Aorta (tissue), 5 donors: ENCODE measurements at regions not wholly inside any gene's neighbourhood (a gene's known extent, or its start where the extent isn't known, plus 50 kb on each side); places are given as distances from the start of the nearest gene placed in this dataset.

Source experiments
- ATAC-seq: fragments of 200-7000 bp; cut with Tn5 transposase; one replicate; pipeline ENCODE4 v1.9.1; 2022; ENCODE audit warnings: moderate library complexity; ENCODE audit not compliant: low FRiP score
- DNase-seq, 2 donors: peaks; one replicate each; pipeline ENCODE4 v3.0.0-alpha.2; 2020
- H3K27ac ChIP-seq, 2 donors: one replicate each; pipeline ENCODE4 v1.5.1; 2013; ENCODE audit warnings: low read length in 2 of 2, mild to moderate bottlenecking in 2 of 2, moderate library complexity in 2 of 2, control low read depth in 1 of 2, inconsistent platforms in 1 of 2, low read depth in 1 of 2
- H3K27me3 ChIP-seq, 2 donors: one replicate each; pipeline ENCODE4 v1.6.1; 2013; ENCODE audit warnings: control low read depth in 1 of 2, low read length in 1 of 2, mild to moderate bottlenecking in 1 of 2, moderate library complexity in 1 of 2; ENCODE audit not compliant: insufficient read depth in 2 of 2, control insufficient read depth in 1 of 2
- H3K36me3 ChIP-seq, 2 donors: one replicate each; pipeline ENCODE4 v1.6.1; 2013; ENCODE audit warnings: control low read depth in 1 of 2, low read length in 1 of 2, mild to moderate bottlenecking in 1 of 2; ENCODE audit not compliant: insufficient read depth in 2 of 2, control insufficient read depth in 1 of 2
- H3K4me1 ChIP-seq, 2 donors: one replicate each; pipeline ENCODE4 v1.6.1; 2013; ENCODE audit warnings: low read length in 2 of 2, control low read depth in 1 of 2, mild to moderate bottlenecking in 1 of 2, moderate library complexity in 1 of 2; ENCODE audit not compliant: insufficient read depth in 2 of 2, control insufficient read depth in 1 of 2
- H3K4me3 ChIP-seq, 2 donors: one replicate each; pipeline ENCODE4 v1.5.1; 2013; ENCODE audit warnings: low read length in 2 of 2, control low read depth in 1 of 2, mild to moderate bottlenecking in 1 of 2
- H3K9me3 ChIP-seq: one replicate; pipeline ENCODE4 v1.6.1; 2013; ENCODE audit warnings: mild to moderate bottlenecking, low read length; ENCODE audit not compliant: control insufficient read depth
- WGBS, 2 donors: extraction: QIAGEN DNeasy Blood & Tissue Kit; methylation state at CpG; one replicate each; pipeline ENCODE4 v1.1.7; 2013; 5-methylcytosine and 5-hydroxymethylcytosine counted together
- intact Hi-C, 2 donors: fragments of 100-400 bp; cut with DNase I; formaldehyde crosslinking; loops; one replicate each; pipeline versions ENCODE4 v1.14.2 to v1.15.0; 2022
- donor health status: healthy with polysubstance abuse.
- donor health status: Bipolar disorder and iron deficiency.
- donor health status: DM: no; HTN: no; CAD: no.
- donor health status: DM: no; HTN: no; CAD: no.
- donor health status: DM: yes; HTN: yes; CAD: no.

DNA sequence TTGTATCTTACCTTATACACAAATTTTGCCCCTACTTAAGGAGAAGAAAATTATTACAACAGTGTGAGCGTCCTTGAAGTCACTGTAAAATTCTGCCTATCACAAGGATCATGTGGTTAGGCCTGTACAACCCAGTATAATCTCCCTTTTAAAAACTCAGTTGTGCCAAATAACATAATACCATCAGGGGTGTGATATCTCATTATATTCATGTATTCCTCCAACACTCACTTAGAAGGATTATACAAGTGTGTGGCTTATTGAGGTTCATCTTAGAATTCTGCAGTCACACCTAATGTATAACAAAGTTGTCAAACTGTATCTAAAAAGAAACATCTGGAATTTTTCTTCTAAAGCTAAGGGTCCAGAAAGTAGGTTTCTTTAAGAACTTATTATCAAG lies 998.8 kb upstream of the LRRTM1 start:
- H3K4me3 ChIP-seq, result no peak overlapping the region
- DNase-seq, result no peak
- H3K4me1 ChIP-seq, result no peaks in the 10 kb centered on the region
- no peaks in the 10 kb centered on the region for H3K36me3 ChIP-seq
- WGBS, 2 donors, result 63 to 70% methylated on average over 1 of the region's 1 CpG
- H3K9me3 ChIP-seq, result no peaks in the 10 kb centered on the region
- no peak overlapping the region for H3K27ac ChIP-seq
- intact Hi-C loops, result no loop called here
- no peak for ATAC-seq
- H3K27me3 ChIP-seq, result no peaks in the 10 kb centered on the region

- Histone ChIP-seq H3K27me3 (no peaks in the 10 kb centered on the region), H3K4me3 (no peak overlapping the region), H3K4me1 (no peaks in the 10 kb centered on the region), H3K9me3 (no peaks in the 10 kb centered on the region), H3K27ac (no peak overlapping the region), H3K36me3 (no peaks in the 10 kb centered on the region)
- intact Hi-C loops, result no loop called here
- ATAC-seq, result no peak
- WGBS, 2 donors, result 77 to 82% methylated on average over 1 of the region's 1 CpG
- no peak for DNase-seq
Observed at GRCh38 chr2:81299841-81300240, 995.3 kb upstream of the LRRTM1 start.

DNA sequence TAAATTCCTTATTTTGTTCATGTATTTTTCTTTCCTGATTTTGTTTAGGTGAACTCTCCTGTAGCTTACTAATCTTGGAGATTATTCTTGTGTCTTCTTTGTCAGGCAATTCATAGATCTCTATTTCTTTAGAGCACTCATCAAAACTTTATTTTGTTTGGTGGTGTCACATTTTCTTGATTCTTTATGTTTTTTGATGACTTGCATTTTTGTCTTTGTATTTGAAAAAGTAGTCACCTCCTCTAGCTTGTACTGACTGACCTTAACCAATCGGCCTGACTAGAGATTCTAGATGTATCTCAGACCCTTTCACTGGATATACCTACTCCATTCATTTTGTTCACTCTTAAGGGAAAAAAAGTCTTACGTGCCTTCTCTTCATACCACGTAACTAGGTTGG lies 986.3 kb upstream of the LRRTM1 start:
- intact Hi-C loops, result no loop called here
- Histone ChIP-seq H3K4me3 (no peak overlapping the region), H3K27ac (no peak overlapping the region), H3K4me1 (no peaks in the 10 kb centered on the region), H3K27me3 (no peaks in the 10 kb centered on the region), H3K36me3 (no peaks in the 10 kb centered on the region), H3K9me3 (peaks cover 2% of the 10 kb centered on the region)
- no peak for DNase-seq
- no peak for ATAC-seq
- WGBS, 2 donors, result 82% methylated on average over 3 of the region's 3 CpGs

GRCh38 chr2:81283081-81283480 lies 978.5 kb upstream of the LRRTM1 start:
- H3K27ac ChIP-seq, result no peak overlapping the region
- H3K27me3 ChIP-seq, result no peaks in the 10 kb centered on the region
- no peaks in the 10 kb centered on the region for H3K36me3 ChIP-seq
- H3K4me3 ChIP-seq, result no peak overlapping the region
- intact Hi-C loops, result no loop called here
- ATAC-seq (no peak), DNase-seq (no peak)
- H3K9me3 ChIP-seq, result no peaks in the 10 kb centered on the region
- 71 to 76% methylated on average over 2 of the region's 2 CpGs for WGBS, 2 donors
- no peaks in the 10 kb centered on the region for H3K4me1 ChIP-seq

DNA sequence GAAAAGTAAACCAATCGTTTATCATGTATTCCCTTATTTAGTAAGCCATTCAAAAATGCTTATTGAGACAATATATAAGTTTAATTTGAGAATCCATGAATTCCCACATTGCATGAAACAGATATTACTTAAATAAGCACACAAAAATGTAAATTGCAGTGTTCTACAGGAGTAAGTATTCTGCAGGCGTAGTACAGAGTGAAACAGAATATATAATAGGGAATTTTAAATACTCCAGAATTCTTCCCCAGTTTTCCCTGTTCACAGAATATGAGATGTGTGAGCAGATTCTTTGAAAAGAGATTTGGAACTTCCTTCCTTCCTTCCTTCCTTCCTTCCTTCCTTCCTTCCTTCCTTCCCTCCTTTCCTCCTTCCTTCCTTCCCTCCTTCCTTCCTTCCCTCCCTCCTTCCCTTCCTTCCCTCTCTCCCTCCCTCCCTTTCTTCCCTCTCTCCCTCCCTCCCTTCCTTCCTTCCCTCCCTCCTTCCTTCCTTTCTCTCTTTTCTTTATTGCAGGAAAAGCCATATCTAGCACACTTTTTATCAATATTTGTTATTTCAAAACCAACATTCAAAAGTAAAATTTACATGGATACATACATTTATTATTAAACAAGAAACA lies 977.7 kb upstream of the LRRTM1 start:
- no peak overlapping the region for H3K27ac ChIP-seq
- no peaks in the 10 kb centered on the region for H3K27me3 ChIP-seq
- no peaks in the 10 kb centered on the region for H3K36me3 ChIP-seq
- no peaks in the 10 kb centered on the region for H3K4me1 ChIP-seq
- H3K9me3 ChIP-seq, result no peaks in the 10 kb centered on the region
- WGBS, 2 donors, result 68 to 72% methylated on average over 2 of the region's 2 CpGs
- intact Hi-C loops, result no loop called here
- H3K4me3 ChIP-seq, result no peak overlapping the region
- no peak for ATAC-seq
- DNase-seq, result no peak

DNA sequence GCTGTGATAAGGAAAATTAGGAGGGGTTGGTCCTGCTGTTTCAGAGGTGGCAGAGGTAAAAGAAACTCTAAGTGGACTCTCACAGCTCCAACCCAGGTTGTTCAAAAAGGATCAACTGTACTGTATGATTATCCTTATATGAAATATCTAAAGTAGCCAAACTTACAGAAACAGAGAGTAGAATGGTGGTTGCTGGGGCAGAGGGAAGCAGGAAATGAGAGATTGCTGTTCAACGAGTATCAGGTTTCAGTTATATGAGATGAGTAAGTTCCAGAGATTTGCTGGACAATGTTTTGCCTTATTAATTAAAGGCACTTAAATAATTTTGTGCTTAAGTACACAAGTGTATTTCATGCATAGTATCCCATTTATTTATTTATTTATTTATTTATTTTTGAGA lies 972.0 kb upstream of the LRRTM1 start:
- Histone ChIP-seq H3K27me3 (no peaks in the 10 kb centered on the region), H3K4me3 (no peak overlapping the region), H3K27ac (no peak overlapping the region), H3K36me3 (no peaks in the 10 kb centered on the region), H3K9me3 (no peaks in the 10 kb centered on the region), H3K4me1 (no peaks in the 10 kb centered on the region)
- intact Hi-C loops, result no loop called here
- WGBS, 2 donors, result 79 to 89% methylated on average over 1 of the region's 1 CpG
- no peak for ATAC-seq
- no peak for DNase-seq

- 3 to 5% methylated on average over 1 of the region's 1 CpG for WGBS, 2 donors
- intact Hi-C loops, result no loop called here
- Histone ChIP-seq H3K9me3 (peaks cover 2% of the 10 kb centered on the region), H3K4me3 (no peak overlapping the region), H3K27ac (no peak overlapping the region), H3K27me3 (no peaks in the 10 kb centered on the region), H3K36me3 (no peaks in the 10 kb centered on the region), H3K4me1 (no peaks in the 10 kb centered on the region)
- ATAC-seq (no peak), DNase-seq (no peak)
Observed at GRCh38 chr2:81266106-81266505, 961.6 kb upstream of the LRRTM1 start.

DNA sequence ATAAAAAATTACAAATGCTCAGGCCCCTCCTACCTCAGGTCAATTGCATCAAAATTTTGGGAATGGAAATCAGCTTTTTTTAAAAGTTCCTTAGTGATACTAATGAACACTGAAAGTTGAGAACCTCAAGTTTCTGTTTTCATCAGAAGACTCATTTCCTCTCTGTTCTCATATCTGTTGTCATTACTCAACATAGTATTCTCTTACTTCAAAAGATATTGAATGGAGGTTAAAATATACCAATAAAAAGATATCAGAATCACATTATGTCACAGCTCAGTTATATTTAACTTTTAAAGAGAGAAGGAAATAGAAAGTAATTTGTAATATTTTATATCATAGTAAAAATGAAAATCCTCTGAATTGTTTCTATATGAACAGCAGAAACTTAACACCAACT lies 959.4 kb upstream of the LRRTM1 start:
- ATAC-seq, result no peak
- no peak overlapping the region for H3K27ac ChIP-seq
- H3K36me3 ChIP-seq, result no peaks in the 10 kb centered on the region
- intact Hi-C loops, result no loop called here
- no peaks in the 10 kb centered on the region for H3K27me3 ChIP-seq
- H3K4me3 ChIP-seq, result no peak overlapping the region
- no peaks in the 10 kb centered on the region for H3K4me1 ChIP-seq
- H3K9me3 ChIP-seq, result peaks cover 2% of the 10 kb centered on the region
- no peak for DNase-seq

- Histone ChIP-seq H3K4me1 (no peaks in the 10 kb centered on the region), H3K27ac (no peak overlapping the region), H3K9me3 (no peaks in the 10 kb centered on the region), H3K27me3 (no peaks in the 10 kb centered on the region), H3K4me3 (no peak overlapping the region), H3K36me3 (no peaks in the 10 kb centered on the region)
- ATAC-seq (no peak), DNase-seq (no peak)
- WGBS, 2 donors, result 67 to 73% methylated on average over 1 of the region's 1 CpG
- intact Hi-C loops, result no loop called here
Observed at GRCh38 chr2:81260320-81260719, 955.8 kb upstream of the LRRTM1 start.
